ENCODE measurements at regions not wholly inside any gene's neighbourhood (a gene's known extent, or its start where the extent isn't known, plus 50 kb on each side); places are given as distances from the start of the nearest gene placed in this dataset.
A peak's percentile ranks its signal among the peaks of the same experiment; 100 is the strongest.

- DNase-seq (ENCODE audit: low spot score), result no peak
Measured at GRCh38 chr15:93880358-93880757, 351.0 kb upstream of the MCTP2 start.

- no peak for DNase-seq (ENCODE audit: low spot score)
Measured at GRCh38 chr15:93870583-93870982, 360.8 kb upstream of the MCTP2 start.

DNA sequence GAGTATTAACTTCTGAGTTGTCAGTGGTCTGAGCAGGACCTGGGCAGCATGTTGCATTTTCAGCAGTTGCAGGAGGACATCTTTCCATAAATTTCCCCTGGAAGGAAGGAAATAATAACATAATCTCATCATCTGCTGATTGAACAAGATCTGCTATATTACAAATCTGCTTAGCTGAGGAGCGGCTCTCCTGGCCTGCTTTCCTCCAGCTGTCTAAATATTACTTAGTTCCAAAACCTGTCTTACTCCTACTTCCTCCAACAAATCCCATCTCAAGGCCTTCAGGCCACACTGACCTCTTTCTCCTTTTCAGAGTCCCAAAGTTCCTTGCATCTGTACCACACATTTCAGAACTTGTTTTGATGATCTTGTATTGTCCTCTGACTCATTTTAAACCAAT is 364.4 kb upstream of the MCTP2 start:
- DNase-seq (ENCODE audit: low spot score), result no peak

GRCh38 chr15:93866476-93866875 is 364.9 kb upstream of the MCTP2 start:
- DNase-seq (ENCODE audit: low spot score), result no peak

GRCh38 chr15:93865586-93865985 is 365.8 kb upstream of the MCTP2 start:
- DNase-seq (ENCODE audit: low spot score), result no peak

GRCh38 chr15:93862791-93863190 is 368.6 kb upstream of the MCTP2 start:
- DNase-seq (ENCODE audit: low spot score), result peak; percentile 49

DNA sequence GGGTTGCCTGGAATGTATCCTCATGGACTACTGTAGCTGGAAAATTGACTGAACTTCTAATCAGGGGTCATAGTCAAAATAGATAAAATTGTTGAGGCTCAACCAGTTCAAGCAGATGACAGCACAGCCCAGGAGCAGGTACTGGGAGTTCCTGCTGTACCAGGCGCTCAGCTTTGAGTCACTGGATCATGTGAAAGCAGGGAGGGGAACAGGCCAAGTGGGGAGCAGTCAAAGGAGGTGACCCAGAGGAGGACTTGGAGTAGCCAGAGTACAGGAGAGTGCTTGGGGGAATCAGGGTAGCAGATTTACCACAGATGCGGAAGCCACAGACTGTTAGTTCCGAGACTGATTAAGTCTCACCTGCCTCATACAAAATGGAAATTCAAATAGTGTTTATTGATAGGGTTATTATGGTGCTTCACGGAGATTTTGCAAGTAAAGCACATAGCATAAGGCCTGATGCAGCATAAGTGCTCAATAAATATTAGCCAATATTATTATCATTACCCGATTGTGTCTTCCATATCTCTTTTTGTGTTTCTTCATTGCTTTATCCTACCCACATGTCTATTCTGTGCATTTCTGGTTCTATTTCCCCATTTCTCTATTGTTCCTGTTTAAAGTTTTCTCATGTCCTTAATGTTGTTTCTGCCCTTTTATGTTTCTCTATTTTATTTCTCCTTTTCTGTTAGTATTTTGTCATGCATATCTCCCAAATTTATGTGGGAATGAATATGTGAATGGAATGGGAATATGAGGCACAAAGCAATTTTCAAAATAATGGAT is 369.2 kb upstream of the MCTP2 start:
- DNase-seq (ENCODE audit: low spot score), result no peak

- no peak for DNase-seq (ENCODE audit: low spot score)
Measured at GRCh38 chr15:93861413-93861812, 369.9 kb upstream of the MCTP2 start.

GRCh38 chr15:93860701-93861100 is 370.7 kb upstream of the MCTP2 start:
- no peak for DNase-seq (ENCODE audit: low spot score)

- DNase-seq (ENCODE audit: low spot score), result no peak
Measured at GRCh38 chr15:93859176-93859575, 372.2 kb upstream of the MCTP2 start.

DNA sequence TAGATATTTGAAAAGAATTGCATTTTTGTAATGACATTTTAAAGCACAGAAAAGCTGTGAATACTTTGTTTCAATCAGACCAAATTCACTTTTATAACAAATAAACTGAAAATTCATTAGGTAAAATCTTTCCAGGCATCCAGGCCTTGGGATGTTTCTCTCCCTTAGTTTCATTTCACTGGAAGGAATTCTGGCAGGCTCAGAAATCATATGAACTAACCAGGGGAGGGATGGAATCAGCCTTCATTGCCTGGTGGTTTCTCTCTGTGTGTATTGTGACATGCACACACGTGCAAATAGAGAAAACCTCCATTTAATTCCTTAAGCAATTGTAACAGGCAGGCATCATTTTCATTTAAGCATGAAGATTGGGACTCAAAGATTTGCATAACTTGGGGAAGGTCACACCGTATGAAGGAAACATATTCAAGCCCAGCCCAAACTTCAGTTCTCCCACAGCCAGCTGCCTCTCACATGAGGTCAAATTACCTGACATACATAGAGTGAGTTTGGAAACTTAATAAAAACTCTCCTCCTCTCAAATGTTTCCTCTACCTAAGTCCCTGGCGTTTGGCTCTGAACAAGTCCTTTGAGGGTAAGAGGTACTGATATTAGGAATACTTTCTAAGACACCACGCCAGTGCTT is 376.1 kb upstream of the MCTP2 start:
- no peak for DNase-seq (ENCODE audit: low spot score)

- DNase-seq (ENCODE audit: low spot score), result no peak
Measured at GRCh38 chr15:93854088-93854487, 377.3 kb upstream of the MCTP2 start.

GRCh38 chr15:93852761-93853160 is 378.6 kb upstream of the MCTP2 start:
- DNase-seq (ENCODE audit: low spot score), result no peak

GRCh38 chr15:93848490-93848889 is 382.9 kb upstream of the MCTP2 start:
- DNase-seq (ENCODE audit: low spot score), result no peak

DNA sequence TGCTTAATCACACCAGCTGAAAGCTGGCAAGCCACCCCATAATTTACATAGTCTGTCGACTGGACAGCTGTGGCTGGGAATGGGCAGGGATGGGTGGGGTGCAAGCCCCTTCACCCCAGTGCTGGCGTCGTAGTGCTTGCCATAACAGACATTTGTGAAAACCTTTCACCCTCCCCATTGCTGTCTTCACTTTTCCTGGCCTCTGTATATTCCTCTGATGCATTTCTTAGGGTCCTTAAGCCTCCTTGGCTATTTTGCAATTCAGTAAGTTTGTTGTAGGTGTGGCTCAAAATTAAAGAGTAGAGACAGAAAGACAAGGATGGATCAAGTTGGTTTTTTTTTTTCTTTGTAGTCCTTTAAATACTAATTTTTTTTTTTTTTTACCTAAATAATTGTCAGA is 383.3 kb upstream of the MCTP2 start:
- no peak for DNase-seq (ENCODE audit: low spot score)

DNA sequence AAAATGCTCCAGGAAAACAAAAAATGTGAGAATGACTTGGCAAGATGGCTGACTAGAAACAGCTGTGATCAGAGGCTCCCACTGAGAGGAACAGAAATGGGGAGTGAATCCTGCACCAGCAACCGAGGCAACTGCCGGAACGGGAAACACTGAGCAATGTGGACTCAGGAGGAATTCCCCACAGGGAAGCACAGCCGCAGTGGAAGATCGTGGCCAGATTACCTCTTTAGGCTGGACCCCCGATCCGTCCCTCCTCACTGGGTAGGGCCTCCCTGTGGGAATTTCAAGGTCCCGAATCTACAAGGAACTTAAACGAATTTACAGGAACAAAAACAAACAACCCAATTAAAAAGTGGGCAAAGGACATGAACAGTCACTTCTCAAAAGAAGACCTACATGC is 385.2 kb upstream of the MCTP2 start:
- DNase-seq (ENCODE audit: low spot score), result no peak

DNA sequence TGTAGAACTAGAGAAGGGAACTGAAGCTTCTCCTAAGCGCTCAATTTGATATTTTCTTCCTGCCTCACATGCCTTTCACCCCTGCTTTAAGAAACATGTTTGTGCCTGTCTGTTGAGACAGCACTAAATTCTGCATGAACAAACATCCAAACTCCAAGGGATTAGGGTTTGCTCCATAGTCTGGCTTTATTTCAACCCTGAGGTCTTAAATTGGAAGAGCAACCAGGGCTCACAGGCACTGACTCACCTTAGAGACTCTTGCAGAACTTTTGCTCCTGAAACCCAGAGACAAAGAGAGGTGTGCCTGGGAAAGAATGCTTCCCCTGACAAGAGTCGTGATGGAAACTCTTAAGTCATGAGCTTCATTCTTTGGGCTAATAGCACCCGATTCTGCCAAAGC is 393.9 kb upstream of the MCTP2 start:
- no peak for DNase-seq (ENCODE audit: low spot score)

DNA sequence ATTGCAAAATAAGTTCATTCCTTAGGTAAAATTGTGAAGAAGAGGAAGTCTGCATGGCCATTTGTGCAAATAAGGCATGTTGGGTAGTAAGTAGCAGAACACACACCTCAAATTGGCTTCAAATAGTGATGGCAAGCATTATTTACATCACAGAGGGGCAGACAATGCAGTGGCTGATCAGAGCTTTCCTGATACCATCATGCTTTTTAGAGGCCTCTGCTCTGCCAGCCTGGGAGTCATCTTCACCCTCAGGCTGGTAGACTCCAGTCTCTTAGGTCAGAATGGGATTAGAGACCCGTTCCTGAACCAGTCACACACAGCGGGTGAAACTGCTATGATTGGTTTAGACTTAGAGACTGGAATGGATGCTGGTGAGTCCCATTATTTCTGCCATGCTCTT is 396.0 kb upstream of the MCTP2 start:
- no peak for DNase-seq (ENCODE audit: low spot score)

DNA sequence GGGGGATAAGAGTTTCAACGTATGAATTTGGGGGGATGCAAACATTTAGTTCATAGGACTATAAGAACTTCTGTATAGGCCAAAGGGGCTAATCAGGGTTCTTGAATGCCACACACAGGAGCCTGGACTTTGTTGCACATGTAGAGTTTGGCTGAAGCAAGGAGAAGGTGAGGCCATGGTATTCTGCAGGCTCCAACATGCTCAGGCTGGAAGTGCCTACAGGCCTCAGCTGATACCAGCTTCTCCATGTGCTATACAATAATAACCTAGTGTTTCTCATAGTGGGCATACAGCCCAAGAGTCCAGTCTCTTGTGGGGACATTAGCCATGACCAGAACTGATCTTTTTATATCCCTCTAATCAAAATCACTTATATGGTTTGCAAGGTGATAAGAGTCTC is 399.7 kb upstream of the MCTP2 start:
- no peak for DNase-seq (ENCODE audit: low spot score)

DNA sequence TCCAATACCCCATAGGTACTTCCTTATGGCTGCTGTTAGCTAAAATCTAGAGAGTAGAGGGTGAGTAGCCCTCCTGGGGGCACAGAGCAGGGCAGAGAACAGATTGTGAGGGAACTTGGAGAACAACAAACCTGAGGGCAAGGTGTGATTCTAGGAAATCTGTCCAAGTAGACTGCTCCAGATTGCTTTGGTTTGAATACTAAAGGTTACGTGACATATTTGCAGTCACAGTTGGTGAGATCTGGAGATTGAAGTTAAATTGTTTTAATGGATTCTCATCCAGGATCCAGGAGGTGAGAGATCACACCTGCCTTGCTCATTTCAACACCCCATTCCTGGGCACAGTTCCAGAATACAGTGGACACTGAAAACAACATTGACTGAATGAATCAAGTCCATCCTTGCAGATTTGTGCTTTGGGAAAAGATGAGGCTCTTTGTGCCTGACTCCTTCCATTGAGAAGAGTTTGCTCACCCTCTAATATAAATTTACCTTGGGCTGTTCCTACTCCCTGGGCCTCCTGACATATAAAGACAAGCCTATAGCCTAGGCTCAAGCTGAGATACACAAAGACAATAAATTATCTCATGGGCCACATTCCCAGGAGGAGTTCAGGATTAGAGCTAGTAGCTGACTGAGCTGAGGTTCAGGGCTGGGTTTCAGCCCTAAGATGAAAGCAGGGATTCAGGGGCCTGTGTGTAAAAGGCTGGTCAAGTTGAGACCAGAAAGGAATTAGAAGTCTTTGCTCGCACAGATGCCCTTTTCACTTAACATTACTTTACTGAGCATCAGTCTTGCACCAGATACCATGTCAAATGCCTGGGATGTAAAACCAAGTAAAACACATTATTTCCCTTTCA is 400.9 kb upstream of the MCTP2 start:
- DNase-seq (ENCODE audit: low spot score), result no peak

GRCh38 chr15:93829115-93829870 is 402.1 kb upstream of the MCTP2 start:
- DNase-seq (ENCODE audit: low spot score), result no peak

GRCh38 chr15:93826790-93827189 is 404.6 kb upstream of the MCTP2 start:
- no peak for DNase-seq (ENCODE audit: low spot score)
